ENCODE measurements at regions not wholly inside any gene's neighbourhood (a gene's known extent, or its start where the extent isn't known, plus 50 kb on each side); places are given as distances from the start of the nearest gene placed in this dataset.

DNA sequence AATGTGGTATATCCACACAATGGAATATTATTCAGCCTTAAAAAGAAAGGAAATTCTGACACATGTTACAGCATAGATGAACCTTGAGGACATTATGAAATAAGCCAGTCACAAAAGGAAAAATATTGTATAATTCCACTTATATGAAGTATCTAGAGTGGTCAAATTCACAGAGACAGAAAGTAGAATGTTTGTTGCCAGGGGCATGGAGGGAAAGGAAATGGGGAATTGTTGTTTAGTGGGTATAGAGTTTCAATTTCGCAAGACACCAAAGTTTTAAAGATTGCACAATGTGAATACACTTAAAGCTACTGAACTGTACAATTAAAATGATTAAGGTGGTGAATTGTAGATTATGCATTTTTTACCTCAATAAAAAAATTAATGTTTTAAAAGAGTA is 92.9 kb downstream of the TXNL1 start:
- H3K4me1 ChIP-seq (ENCODE audit: insufficient read depth, low read length): no peaks in the 10 kb centered on the region
- no peak overlapping the region for H3K9ac ChIP-seq (ENCODE audit: low read depth, low read length)
- H3K36me3 ChIP-seq (ENCODE audit: insufficient read depth, low read length): no peaks in the 10 kb centered on the region
- H3K9me3 ChIP-seq (ENCODE audit: control insufficient read depth, insufficient read depth, low read length): no peaks in the 10 kb centered on the region

DNA sequence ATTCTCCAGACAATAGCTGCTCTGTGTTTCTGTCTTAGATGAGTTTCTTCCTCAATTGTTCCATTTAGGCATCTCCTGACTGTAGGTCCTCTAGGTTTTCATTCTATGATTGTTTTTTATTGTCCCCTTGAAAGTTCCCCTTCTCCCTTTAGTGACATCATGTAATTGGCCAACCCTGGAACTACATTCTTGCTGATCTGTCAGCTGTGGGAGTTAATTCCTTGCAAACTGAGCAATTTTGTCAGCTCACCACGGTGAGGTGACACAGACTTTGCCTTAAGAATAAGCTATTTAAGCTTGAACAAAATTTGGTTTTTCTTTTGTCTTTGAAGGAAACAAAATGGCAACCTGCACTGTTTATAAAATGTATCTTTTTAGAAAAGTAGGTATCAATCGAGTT is 95.9 kb downstream of the TXNL1 start:
- no peaks in the 10 kb centered on the region for H3K4me1 ChIP-seq (ENCODE audit: insufficient read depth, low read length)
- H3K36me3 ChIP-seq (ENCODE audit: insufficient read depth, low read length): no peaks in the 10 kb centered on the region
- no peaks in the 10 kb centered on the region for H3K9me3 ChIP-seq (ENCODE audit: control insufficient read depth, insufficient read depth, low read length)
- no peak overlapping the region for H3K9ac ChIP-seq (ENCODE audit: low read depth, low read length)

DNA sequence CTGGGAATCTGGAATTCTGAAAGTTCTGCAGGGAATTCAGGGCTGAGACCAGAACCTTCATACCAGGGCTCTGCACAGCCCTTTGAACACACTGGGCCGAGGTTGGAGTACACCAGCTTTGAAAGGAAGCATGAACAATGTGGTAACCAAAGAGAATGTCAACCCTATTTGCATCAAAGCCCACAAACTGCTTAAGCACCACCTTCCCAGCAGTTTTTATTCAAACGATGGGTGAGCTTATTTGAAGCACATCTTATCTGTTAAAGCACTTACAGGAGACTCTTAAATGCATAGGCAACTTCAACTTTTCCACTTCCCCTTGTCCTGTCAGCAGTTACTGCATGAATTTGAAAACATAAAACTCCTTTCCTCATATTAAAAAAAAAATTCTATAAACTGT is 96.6 kb downstream of the TXNL1 start:
- H3K9ac ChIP-seq (ENCODE audit: low read depth, low read length): no peak overlapping the region
- no peaks in the 10 kb centered on the region for H3K9me3 ChIP-seq (ENCODE audit: control insufficient read depth, insufficient read depth, low read length)
- no peaks in the 10 kb centered on the region for H3K36me3 ChIP-seq (ENCODE audit: insufficient read depth, low read length)
- H3K4me1 ChIP-seq (ENCODE audit: insufficient read depth, low read length): no peaks in the 10 kb centered on the region

DNA sequence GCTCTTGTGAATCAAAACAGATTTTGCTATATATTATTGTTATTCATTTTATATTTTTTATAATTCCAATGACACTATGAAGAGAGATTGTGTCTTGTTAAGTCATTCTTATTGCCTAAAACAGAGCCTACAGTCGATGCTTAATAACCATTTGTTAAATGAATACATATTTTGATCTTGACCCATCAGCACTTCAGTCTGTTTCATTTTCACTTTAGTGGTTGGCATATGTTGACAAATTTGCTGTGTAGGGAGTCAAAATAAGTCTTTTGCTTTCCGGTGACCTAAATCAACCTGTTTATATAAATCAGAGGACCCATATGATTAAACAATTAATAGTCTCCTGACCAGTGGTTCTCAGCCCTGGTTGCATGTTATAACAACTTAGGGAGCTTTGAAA is 97.1 kb downstream of the TXNL1 start:
- no peaks in the 10 kb centered on the region for H3K36me3 ChIP-seq (ENCODE audit: insufficient read depth, low read length)
- H3K9ac ChIP-seq (ENCODE audit: low read depth, low read length): no peak overlapping the region
- no peaks in the 10 kb centered on the region for H3K9me3 ChIP-seq (ENCODE audit: control insufficient read depth, insufficient read depth, low read length)
- no peaks in the 10 kb centered on the region for H3K4me1 ChIP-seq (ENCODE audit: insufficient read depth, low read length)

DNA sequence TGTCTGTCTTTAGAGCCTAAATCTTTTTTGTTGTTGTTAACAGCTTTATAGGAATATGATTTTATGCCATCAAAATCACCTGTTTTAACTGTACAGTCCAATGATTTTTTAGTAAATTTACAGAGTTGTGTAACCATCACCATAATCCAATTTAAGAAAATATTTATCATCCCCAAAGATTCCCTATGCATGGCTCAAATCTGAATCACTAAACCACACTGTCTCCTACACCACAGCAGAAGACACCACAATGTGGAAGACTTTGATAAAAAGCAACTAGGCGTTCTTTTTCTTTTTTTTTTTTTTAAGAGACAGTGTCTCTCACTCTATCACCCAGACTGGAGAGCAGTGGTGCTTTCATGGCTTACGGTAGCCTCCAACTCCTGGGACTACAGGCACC is 99.6 kb downstream of the TXNL1 start:
- Histone ChIP-seq H3K4me1 (ENCODE audit: insufficient read depth, low read length) (no peaks in the 10 kb centered on the region), H3K36me3 (ENCODE audit: insufficient read depth, low read length) (no peaks in the 10 kb centered on the region), H3K9ac (ENCODE audit: low read depth, low read length) (no peak overlapping the region), H3K9me3 (ENCODE audit: control insufficient read depth, insufficient read depth, low read length) (no peaks in the 10 kb centered on the region)

DNA sequence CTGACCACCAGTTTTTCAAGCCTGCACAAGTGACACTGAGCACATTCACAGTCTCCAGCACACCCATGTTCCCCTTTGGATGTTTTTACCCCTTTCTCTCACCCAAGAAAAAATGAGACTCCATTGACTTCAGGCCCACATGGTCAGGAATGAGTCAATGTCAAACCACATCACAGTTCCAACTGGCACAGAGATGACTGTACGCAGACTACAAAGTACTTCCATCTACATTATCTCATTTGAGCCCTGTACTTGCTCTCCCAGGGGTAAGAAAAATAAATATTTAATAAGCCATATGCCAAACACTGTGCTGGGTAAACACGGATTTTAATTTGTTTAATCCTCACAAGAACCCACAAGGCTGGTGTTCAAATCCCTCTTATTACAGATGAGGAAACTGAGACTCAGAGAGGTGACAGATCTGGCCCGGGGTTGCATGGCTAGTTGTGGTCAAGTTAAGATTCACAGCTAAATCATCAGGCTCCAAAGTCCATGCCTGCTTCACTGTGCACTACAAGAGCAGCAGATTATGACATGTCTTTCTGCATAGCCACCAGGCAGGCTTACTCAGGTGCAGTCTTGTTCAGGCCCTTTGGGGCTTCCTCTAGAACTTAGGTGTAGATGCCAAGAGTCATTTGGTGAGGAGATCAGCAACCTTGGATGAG is 106.1 kb downstream of the TXNL1 start:
- Histone ChIP-seq H3K9ac (ENCODE audit: low read depth, low read length) (no peak overlapping the region), H3K36me3 (ENCODE audit: insufficient read depth, low read length) (no peaks in the 10 kb centered on the region), H3K4me1 (ENCODE audit: insufficient read depth, low read length) (no peaks in the 10 kb centered on the region), H3K9me3 (ENCODE audit: control insufficient read depth, insufficient read depth, low read length) (no peaks in the 10 kb centered on the region)

DNA sequence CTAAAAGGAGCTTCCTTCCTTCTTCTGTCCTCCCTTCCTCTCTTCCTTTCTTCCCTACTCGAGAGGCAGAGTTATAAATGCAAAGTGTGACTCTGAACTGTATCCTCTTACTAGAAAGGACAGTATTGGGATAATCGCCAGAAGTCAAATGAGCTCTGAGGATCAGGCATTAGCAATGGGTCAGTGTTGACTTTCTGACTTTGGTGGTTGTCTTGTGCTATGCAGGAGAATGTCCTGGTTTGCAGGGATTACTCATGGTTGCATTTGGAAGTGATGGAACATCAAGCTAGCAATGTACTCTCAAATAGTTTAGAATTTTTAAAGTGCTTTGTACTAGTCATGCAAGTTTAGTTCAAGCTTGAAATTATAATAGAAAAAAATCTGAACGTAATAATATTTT is 115.6 kb downstream of the TXNL1 start:
- Histone ChIP-seq H3K9ac (ENCODE audit: low read depth, low read length) (no peak overlapping the region), H3K36me3 (ENCODE audit: insufficient read depth, low read length) (no peaks in the 10 kb centered on the region), H3K4me1 (ENCODE audit: insufficient read depth, low read length) (no peaks in the 10 kb centered on the region), H3K9me3 (ENCODE audit: control insufficient read depth, insufficient read depth, low read length) (peaks cover 2% of the 10 kb centered on the region; the same call in 1 of the 2 replicates)

DNA sequence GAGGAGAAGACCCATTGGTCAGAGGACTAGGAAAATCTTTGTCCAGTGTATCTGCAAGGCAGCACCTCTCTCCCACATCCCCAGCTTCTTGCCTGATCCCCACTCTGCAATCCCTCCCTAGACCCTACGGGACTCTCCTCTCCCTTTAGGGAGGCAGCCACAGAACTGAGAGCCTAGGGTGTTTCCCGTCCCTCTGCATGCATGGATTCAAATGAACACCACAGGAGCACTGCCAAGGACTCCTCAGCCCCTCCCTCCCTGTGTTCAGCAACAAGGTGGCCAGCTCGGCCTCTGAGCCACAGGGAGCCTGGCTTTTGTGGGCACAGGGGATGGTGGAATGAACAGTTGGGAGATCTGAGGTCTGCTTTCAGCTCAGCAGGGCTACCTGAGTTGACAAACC is 117.1 kb downstream of the TXNL1 start:
- no peaks in the 10 kb centered on the region for H3K4me1 ChIP-seq (ENCODE audit: insufficient read depth, low read length)
- H3K9me3 ChIP-seq (ENCODE audit: control insufficient read depth, insufficient read depth, low read length): peaks cover 2% of the 10 kb centered on the region; the same call in 1 of the 2 replicates
- no peaks in the 10 kb centered on the region for H3K36me3 ChIP-seq (ENCODE audit: insufficient read depth, low read length)
- H3K9ac ChIP-seq (ENCODE audit: low read depth, low read length): no peak overlapping the region

DNA sequence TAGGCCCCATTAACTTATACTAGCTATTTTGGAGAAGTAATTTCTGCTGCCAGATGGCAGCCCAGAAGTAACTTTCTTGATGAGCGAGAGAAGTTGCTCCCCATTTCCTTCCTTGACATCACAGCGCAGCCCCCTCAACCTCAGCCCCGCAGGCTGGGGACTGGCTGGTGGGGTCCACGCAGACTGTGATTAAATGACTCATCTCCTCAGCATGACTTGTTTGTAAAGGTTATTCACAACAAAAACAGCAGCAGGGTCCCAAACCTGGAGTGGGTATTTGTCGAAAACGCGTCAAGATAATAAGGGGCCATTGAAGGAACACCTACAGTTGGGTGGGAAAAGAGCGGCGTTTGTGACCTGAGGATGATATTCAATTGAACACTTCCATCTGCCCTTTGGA is 120.6 kb downstream of the TXNL1 start:
- Histone ChIP-seq H3K4me1 (ENCODE audit: insufficient read depth, low read length) (no peaks in the 10 kb centered on the region), H3K9me3 (ENCODE audit: control insufficient read depth, insufficient read depth, low read length) (no peaks in the 10 kb centered on the region; the same call in 1 of the 2 replicates), H3K9ac (ENCODE audit: low read depth, low read length) (no peak overlapping the region), H3K36me3 (ENCODE audit: insufficient read depth, low read length) (no peaks in the 10 kb centered on the region)

DNA sequence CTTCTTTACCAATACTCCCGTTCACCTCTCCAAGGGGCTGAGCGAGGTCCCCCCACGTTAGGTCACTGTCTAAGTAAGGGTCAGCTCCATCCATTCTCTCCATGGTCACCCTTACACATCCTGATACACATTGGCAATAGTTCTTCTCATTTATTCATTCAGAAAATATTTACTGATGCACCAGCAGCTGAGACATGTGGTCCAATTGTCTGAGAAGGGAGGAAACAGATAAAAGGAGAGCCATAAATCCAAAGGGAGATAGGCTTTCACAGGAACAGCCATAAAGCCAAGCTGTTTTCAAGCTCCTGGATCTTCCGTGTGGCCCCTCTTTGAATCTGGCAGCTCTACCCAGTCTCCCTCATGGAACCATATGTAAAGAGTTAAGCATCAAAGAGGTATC is 121.2 kb downstream of the TXNL1 start:
- no peaks in the 10 kb centered on the region for H3K36me3 ChIP-seq (ENCODE audit: insufficient read depth, low read length)
- H3K9ac ChIP-seq (ENCODE audit: low read depth, low read length): no peak overlapping the region
- no peaks in the 10 kb centered on the region; the same call in 1 of the 2 replicates for H3K9me3 ChIP-seq (ENCODE audit: control insufficient read depth, insufficient read depth, low read length)
- no peaks in the 10 kb centered on the region for H3K4me1 ChIP-seq (ENCODE audit: insufficient read depth, low read length)

DNA sequence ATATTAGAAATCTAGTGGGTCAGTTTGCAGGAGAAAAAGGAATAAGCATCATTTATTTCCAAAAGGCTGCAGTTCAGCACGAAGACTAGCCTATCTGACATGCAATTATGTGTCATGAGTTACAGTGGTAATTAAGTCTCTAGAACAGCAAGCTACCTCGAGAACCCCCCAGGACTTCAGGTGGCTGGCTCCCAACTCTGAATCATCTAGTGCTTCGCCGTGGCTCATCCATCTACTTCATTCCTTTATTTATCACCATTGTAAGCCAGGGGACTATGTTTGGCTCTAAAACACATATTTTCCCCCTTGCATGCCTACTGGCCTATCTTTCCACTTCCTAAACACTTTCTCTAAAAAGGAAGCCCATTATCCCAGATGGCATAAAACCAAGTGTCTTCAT is 121.6 kb downstream of the TXNL1 start:
- Histone ChIP-seq H3K9ac (ENCODE audit: low read depth, low read length) (no peak overlapping the region), H3K4me1 (ENCODE audit: insufficient read depth, low read length) (no peaks in the 10 kb centered on the region), H3K36me3 (ENCODE audit: insufficient read depth, low read length) (no peaks in the 10 kb centered on the region), H3K9me3 (ENCODE audit: control insufficient read depth, insufficient read depth, low read length) (no peaks in the 10 kb centered on the region; the same call in 1 of the 2 replicates)

DNA sequence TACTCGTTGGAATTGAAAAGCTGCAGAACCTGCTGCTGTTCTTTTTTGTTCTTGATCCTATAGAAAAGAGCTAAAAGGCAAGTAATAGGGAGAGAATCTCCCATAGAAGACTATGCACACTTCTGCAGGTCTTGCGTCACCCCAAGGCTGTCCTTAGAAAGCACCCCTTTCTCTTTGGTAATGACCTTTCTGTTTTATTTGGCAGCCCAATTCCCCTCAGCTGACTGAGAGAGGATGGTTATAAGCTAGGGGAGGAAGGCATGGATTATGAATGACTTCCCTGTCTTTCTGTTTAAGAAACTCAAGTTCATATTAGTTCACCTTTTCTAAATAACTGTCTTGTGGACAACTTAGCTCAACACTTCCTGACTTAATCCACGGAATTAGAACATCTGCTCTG is 122.9 kb downstream of the TXNL1 start:
- Histone ChIP-seq H3K9ac (ENCODE audit: low read depth, low read length) (no peak overlapping the region), H3K4me1 (ENCODE audit: insufficient read depth, low read length) (no peaks in the 10 kb centered on the region)

DNA sequence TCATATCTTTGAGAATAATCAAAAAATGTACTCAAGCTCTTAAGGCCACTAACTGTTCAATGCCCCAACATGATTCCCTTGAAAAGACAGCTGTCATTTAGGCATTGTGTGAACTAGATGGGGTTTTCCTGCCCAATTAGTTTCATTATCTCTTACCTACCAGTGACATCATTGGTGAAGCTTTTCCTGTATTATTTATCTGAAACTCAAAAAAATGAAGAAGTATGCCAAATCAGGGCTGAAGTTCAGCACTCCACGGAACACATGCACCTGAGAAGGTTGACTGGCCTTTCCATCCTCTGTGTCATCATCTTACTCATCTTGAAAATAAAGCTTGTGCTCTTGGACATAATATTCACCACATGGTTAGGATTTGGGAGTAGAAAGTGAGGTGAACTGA is 126.4 kb downstream of the TXNL1 start:
- Histone ChIP-seq H3K4me1 (ENCODE audit: insufficient read depth, low read length) (no peaks in the 10 kb centered on the region), H3K9ac (ENCODE audit: low read depth, low read length) (no peak overlapping the region), H3K36me3 (ENCODE audit: insufficient read depth, low read length) (no peaks in the 10 kb centered on the region), H3K9me3 (ENCODE audit: control insufficient read depth, insufficient read depth, low read length) (no peaks in the 10 kb centered on the region)

More for the DNA sequence above, 122.9 kb downstream of the TXNL1 start:
- no peaks in the 10 kb centered on the region; the same call in 1 of the 2 replicates for H3K9me3 ChIP-seq (ENCODE audit: control insufficient read depth, insufficient read depth, low read length)
- no peaks in the 10 kb centered on the region for H3K36me3 ChIP-seq (ENCODE audit: insufficient read depth, low read length)

DNA sequence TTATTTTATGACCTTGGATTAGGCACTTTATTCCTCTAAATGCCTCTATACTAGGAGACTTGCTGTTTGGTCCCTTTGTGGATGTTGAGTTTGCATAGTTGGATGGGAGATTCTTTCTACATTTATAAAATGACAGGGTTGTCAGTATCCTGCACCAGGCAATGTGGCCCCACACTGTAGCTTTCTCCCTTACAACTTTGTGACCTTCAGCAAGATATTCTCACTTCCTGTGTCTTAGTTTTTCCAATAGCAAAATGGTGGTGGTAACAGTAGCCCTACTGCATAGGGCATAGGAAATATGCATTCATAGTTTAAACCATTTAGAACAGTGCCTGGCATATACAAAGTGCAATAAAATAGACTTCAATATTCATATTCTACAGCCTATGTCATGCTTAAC is 128.3 kb downstream of the TXNL1 start:
- H3K36me3 ChIP-seq (ENCODE audit: insufficient read depth, low read length): no peaks in the 10 kb centered on the region
- H3K9me3 ChIP-seq (ENCODE audit: control insufficient read depth, insufficient read depth, low read length): no peaks in the 10 kb centered on the region
- H3K4me1 ChIP-seq (ENCODE audit: insufficient read depth, low read length): no peaks in the 10 kb centered on the region
- no peak overlapping the region for H3K9ac ChIP-seq (ENCODE audit: low read depth, low read length)

DNA sequence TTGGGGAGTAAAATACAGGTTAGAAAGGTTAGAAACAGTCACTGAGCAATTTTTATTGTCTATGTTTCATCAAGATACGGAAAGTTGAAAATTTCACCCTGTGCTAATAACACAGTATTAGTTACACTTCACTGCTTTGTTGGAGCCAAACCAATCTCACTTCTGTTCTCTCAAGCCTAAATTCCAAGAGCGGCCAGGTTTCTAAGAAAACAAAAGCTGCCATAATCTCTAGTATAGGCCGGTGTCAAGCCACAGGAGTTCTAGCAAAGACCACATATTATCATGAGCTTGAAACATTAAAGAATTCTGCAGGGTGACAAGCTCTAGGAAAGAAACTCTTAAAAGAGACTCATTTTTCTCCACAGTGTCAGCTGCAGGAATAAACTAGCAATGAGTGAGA is 128.7 kb downstream of the TXNL1 start:
- Histone ChIP-seq H3K9me3 (ENCODE audit: control insufficient read depth, insufficient read depth, low read length) (no peaks in the 10 kb centered on the region), H3K36me3 (ENCODE audit: insufficient read depth, low read length) (no peaks in the 10 kb centered on the region), H3K4me1 (ENCODE audit: insufficient read depth, low read length) (no peaks in the 10 kb centered on the region), H3K9ac (ENCODE audit: low read depth, low read length) (no peak overlapping the region)

All from ES-I3 (cell line).